ENCODE measurements at regions not wholly inside any gene's neighbourhood (a gene's known extent, or its start where the extent isn't known, plus 50 kb on each side); places are given as distances from the start of the nearest gene placed in this dataset.
"Not testable (repeated sequence)": the region's sequence is repeated elsewhere in the genome, so short reads cannot be mapped to it uniquely, and the experiment has no call there.

- no peak for DNase-seq
These were observed 50.5 kb upstream of the PRNP start for GRCh38 chr20:4635781-4636180.

- DNase-seq = no peak
These were observed 50.9 kb upstream of the PRNP start for GRCh38 chr20:4635342-4635741.

- DNase-seq = no peak
These were observed 52.5 kb upstream of the PRNP start for GRCh38 chr20:4633780-4634179.

- no peak for DNase-seq
These were observed 52.9 kb upstream of the PRNP start for GRCh38 chr20:4633379-4633778.

GRCh38 chr20:4632876-4633275, 53.4 kb upstream of the PRNP start:
- DNase-seq = no peak

- DNase-seq = no peak
These were observed 60.0 kb upstream of the PRNP start for GRCh38 chr20:4626228-4626627.

- DNase-seq = no peak
These were observed 60.6 kb upstream of the PRNP start for GRCh38 chr20:4625687-4626086.

- not testable (repeated sequence) for DNase-seq
These were observed 61.5 kb upstream of the PRNP start for GRCh38 chr20:4624675-4625336.

- DNase-seq = not testable (repeated sequence)
These were observed 67.1 kb upstream of the PRNP start for GRCh38 chr20:4619144-4619543.

- DNase-seq = no peak
These were observed 68.8 kb upstream of the PRNP start for GRCh38 chr20:4617484-4617883.

- DNase-seq = no peak
These were observed 69.2 kb upstream of the PRNP start for GRCh38 chr20:4617019-4617418.

GRCh38 chr20:4613718-4614620, 72.3 kb upstream of the PRNP start:
- DNase-seq = peak; percentile 71

- no peak for DNase-seq
These were observed 73.1 kb upstream of the PRNP start for GRCh38 chr20:4613184-4613583.

- DNase-seq = no peak
These were observed 75.4 kb upstream of the PRNP start for GRCh38 chr20:4610871-4611270.

GRCh38 chr20:4609511-4609910, 76.7 kb upstream of the PRNP start:
- DNase-seq = no peak

GRCh38 chr20:4608861-4609260, 77.4 kb upstream of the PRNP start:
- DNase-seq = no peak

GRCh38 chr20:4607287-4607713, 79.0 kb upstream of the PRNP start:
- DNase-seq = peak; percentile 51

GRCh38 chr20:4606051-4606450, 80.2 kb upstream of the PRNP start:
- DNase-seq = no peak

- DNase-seq = no peak
These were observed 81.1 kb upstream of the PRNP start for GRCh38 chr20:4605166-4605565.

GRCh38 chr20:4604580-4604979, 81.7 kb upstream of the PRNP start:
- DNase-seq = no peak

- DNase-seq = no peak
These were observed 82.5 kb upstream of the PRNP start for GRCh38 chr20:4603724-4604123.

- DNase-seq = no peak
These were observed 84.0 kb upstream of the PRNP start for GRCh38 chr20:4602297-4602631.

GRCh38 chr20:4601630-4602296, 84.5 kb upstream of the PRNP start:
- DNase-seq = no peak
